T47D (cell line): ENCODE measurements at regions not wholly inside any gene's neighbourhood (a gene's known extent, or its start where the extent isn't known, plus 50 kb on each side); places are given as distances from the start of the nearest gene placed in this dataset.
A peak's percentile ranks its signal among the peaks of the same experiment; 100 is the strongest.

Experiments used
- DNase-seq, 2 experiments: peaks; one replicate each; pipeline versions ENCODE4 v3.0.0 to v3.0.0-alpha.2; 2011 to 2012; ENCODE audit warnings: low read depth in 1 of 2, low spot score in 1 of 2
- JUND ChIP-seq: IDR thresholded peaks from 2 replicates; pipeline ENCODE4 v1.6.1; 2012; ENCODE audit warnings: low read depth
- in situ Hi-C: cut with HindIII; loops from 2 replicates; pipeline ENCODE4 v1.10.0; 2016; ENCODE audit warnings: low sequenced_read_pairs, low pct_unique_long_range_greater_than_20kb

- in situ Hi-C loops, result no loop called here
- no peak for TF ChIP-seq JUND
- no peak for DNase-seq
Observed at GRCh38 chr3:99191186-99191585, 289.7 kb upstream of the DCBLD2 start.

- in situ Hi-C loops, result no loop called here
- TF ChIP-seq JUND, result no peak
- DNase-seq, result no peak
Observed at GRCh38 chr3:99188936-99189335, 287.4 kb upstream of the DCBLD2 start.

- no peak for TF ChIP-seq JUND
- DNase-seq, result no peak
- in situ Hi-C loops, result no loop called here
Observed at GRCh38 chr3:99186016-99186415, 284.5 kb upstream of the DCBLD2 start.

- in situ Hi-C loops, result no loop called here
- no peak for DNase-seq
- no peak for TF ChIP-seq JUND
Observed at GRCh38 chr3:99176169-99176964, 274.9 kb upstream of the DCBLD2 start.

- TF ChIP-seq JUND, result no peak
- no peak for DNase-seq
- in situ Hi-C loops, result no loop called here
Observed at GRCh38 chr3:99175276-99175812, 273.8 kb upstream of the DCBLD2 start.

- peak; percentile 30 to 74 for DNase-seq
- no peak for TF ChIP-seq JUND
- in situ Hi-C loops, result no loop called here
Observed at GRCh38 chr3:99172736-99173657, 271.5 kb upstream of the DCBLD2 start.

DNA sequence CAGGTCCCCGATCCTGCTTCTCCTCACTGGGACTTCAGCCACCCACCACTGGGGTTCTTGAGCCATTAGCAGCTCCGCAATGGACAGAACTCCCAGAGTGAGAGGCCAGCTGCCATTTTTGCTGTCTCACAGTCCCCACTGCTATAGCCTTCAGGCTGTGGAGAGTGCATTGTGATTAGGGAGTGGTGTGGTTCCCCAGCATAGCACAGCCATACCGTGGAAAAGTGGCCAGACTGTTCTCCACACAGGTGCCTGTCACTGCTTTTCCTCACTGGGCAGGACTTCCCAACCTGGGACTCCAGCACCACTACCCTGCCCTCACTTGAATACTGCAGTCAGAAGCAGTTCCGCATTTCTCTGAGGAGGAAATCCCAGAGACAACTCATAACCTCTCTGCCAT, 270.3 kb upstream of the DCBLD2 start:
- in situ Hi-C loops, result no loop called here
- TF ChIP-seq JUND, result no peak
- DNase-seq, result no peak

DNA sequence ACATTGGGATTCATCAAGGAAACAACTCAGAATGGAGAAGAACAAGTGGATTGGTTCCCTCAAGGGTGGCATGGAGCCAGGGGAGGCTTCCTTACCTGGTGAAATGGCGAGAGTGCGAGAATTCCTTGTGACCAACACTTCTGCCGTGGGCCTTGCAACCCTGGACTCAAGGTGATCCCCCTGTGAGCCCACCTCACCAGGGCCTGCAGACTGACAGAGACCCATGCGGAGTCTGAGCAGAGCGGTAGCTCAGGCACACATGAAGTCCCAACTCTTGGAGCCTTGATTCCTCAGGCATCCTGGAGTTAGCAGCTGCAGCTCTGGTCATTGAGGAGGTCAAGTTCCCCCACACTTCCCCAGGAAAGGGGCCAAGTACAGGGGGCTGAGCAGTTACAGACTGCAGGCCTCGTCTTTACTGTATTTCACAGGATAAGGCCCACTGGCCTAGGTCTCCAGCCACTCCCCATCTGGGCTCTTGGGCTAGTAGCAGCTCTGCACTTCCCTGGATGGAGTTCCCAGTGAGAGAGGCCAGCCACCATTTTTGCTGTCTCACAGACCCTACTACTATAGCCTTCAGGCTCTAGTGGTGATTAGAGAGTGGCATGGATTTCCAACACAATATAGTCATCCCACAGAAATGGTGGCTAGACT, 269.5 kb upstream of the DCBLD2 start:
- DNase-seq, result no peak
- TF ChIP-seq JUND, result no peak
- in situ Hi-C loops, result no loop called here

- DNase-seq, result no peak
- in situ Hi-C loops, result no loop called here
- TF ChIP-seq JUND, result no peak
Observed at GRCh38 chr3:99167071-99167470, 265.6 kb upstream of the DCBLD2 start.

GRCh38 chr3:99163314-99163713, 261.8 kb upstream of the DCBLD2 start:
- in situ Hi-C loops, result no loop called here
- DNase-seq, result no peak

DNA sequence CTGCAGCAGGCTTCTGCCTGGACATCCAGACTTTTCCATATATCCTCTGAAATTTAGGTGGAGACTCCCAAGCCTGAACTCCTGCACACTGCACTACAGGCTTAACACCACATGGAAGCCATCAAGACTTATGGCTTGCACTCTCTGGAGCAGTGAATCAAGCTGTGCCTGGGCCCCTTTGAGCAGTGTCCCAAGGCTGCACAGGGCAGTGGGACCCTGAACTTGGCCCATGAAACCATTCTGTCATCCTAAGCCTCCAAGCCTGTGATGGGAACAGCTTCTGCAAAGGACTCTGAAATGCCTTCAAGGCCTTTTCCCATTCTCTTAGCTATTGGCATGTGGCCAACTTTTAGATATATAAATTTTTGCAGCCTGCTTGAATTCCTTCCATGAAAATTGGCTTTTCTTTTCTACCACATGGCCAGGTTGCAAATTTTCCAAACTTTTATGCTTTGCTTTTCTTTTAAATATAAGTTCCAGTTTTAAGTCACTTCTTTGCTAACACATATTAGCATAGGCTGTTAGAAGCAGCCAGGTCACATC, 257.8 kb upstream of the DCBLD2 start:
- TF ChIP-seq JUND, result no peak
- in situ Hi-C loops, result no loop called here
- DNase-seq, result peak in 1 of 2 experiments; percentile 9

More at GRCh38 chr3:99163314-99163713, 261.8 kb upstream of the DCBLD2 start:
- no peak for TF ChIP-seq JUND

- in situ Hi-C loops, result no loop called here
- no peak for TF ChIP-seq JUND
- DNase-seq, result no peak
Observed at GRCh38 chr3:99145031-99145430, 243.5 kb upstream of the DCBLD2 start.

DNA sequence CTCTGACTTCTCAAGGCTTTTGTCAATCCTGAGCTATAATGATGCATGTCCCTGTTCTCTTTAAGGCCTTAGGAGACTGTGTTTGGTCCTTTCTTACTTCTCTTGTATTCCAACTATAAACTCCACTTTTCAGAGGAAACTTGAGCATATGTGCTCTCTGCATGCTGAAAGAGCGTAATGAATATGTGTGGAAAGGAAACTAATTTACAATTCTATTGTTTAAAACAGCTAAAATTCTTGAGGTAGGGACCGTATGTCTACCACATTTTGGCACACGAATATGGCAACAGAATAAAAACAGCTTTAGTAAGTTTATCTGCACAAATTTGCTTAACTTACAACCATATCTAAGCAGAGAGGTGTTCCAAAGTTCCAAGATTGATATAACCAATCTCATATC, 242.0 kb upstream of the DCBLD2 start:
- DNase-seq, result no peak
- in situ Hi-C loops, result no loop called here
- no peak for TF ChIP-seq JUND
